ENCODE measurements at regions not wholly inside any gene's neighbourhood (a gene's known extent, or its start where the extent isn't known, plus 50 kb on each side); places are given as distances from the start of the nearest gene placed in this dataset.

DNA sequence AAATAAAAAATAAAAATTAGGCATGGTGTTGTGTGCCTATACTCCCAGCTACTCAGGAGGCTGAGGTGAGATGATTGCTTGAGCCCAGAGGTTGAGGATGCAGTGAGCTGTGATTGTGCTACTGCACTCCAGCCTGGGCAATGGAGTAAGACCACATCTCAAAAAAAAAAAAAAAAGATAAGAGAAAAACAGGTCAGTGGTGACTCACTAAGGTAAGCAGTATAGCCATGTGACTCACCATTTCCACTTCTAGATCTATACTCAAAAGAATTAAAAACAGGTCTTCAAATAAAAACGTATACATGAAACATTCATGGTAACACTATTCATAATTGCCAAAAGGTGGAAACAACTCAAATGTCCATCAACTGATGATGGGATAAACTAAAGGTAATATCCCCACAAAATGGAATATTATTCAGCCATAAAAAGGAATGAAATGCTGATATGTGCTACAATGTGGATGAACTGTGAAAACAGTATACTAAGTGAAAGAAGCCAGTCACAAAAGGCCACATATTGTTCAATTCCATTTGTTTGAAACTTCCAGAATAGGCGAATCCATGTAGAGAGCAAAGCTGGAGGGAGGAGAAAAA, 75.1 kb downstream of the ZNF281 start:
- TF ChIP-seq, protein P1, sequence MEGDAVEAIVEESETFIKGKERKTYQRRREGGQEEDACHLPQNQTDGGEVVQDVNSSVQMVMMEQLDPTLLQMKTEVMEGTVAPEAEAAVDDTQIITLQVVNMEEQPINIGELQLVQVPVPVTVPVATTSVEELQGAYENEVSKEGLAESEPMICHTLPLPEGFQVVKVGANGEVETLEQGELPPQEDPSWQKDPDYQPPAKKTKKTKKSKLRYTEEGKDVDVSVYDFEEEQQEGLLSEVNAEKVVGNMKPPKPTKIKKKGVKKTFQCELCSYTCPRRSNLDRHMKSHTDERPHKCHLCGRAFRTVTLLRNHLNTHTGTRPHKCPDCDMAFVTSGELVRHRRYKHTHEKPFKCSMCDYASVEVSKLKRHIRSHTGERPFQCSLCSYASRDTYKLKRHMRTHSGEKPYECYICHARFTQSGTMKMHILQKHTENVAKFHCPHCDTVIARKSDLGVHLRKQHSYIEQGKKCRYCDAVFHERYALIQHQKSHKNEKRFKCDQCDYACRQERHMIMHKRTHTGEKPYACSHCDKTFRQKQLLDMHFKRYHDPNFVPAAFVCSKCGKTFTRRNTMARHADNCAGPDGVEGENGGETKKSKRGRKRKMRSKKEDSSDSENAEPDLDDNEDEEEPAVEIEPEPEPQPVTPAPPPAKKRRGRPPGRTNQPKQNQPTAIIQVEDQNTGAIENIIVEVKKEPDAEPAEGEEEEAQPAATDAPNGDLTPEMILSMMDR (IDR thresholded peaks at IDR 0.05; ENCODE audit: borderline replicate concordance, extremely low read depth, low read length, poor library complexity, severe bottlenecking): no peak
- TF ChIP-seq EZH2 (IDR thresholded peaks at IDR 0.05; ENCODE audit: borderline replicate concordance, low read depth, low read length, severe bottlenecking): no peak
